Ovary (tissue), 7 donors: ENCODE measurements at regions not wholly inside any gene's neighbourhood (a gene's known extent, or its start where the extent isn't known, plus 50 kb on each side); places are given as distances from the start of the nearest gene placed in this dataset.

Experiments used
- DNase-seq, 5 donors: peaks; one replicate each; pipeline ENCODE4 v3.0.0-alpha.2; 2019 to 2020
- H3K27ac ChIP-seq, 2 donors: fragments of 200-600 bp; one replicate each; pipeline versions ENCODE4 v1.5.1 to v1.8.0; 2019 to 2022
- H3K27me3 ChIP-seq: fragments of 200-600 bp; one replicate; pipeline ENCODE4 v1.8.0; 2022
- H3K36me3 ChIP-seq: fragments of 200-600 bp; sonication (generic); one replicate; pipeline ENCODE4 v1.5.1; 2019
- H3K4me1 ChIP-seq: one replicate; pipeline ENCODE4 v1.8.1; 2013; ENCODE audit warnings: mild to moderate bottlenecking, moderate library complexity; ENCODE audit not compliant: insufficient read depth
- H3K4me3 ChIP-seq: fragments of 200-600 bp; sonication (generic); one replicate; pipeline ENCODE4 v1.5.1; 2017
- H3K9me3 ChIP-seq, 2 donors: fragments of 200-600 bp in 1 of 2; sonication (generic) in 1 of 2; one replicate each; pipeline versions ENCODE4 v1.5.1 to v1.8.1; 2013 to 2019; ENCODE audit warnings: mild to moderate bottlenecking in 1 of 2, moderate library complexity in 1 of 2
- CTCF ChIP-seq, 3 donors: fragments of 450-650 bp in 2 of 3; fragments of 200-600 bp in 1 of 3; IDR thresholded peaks; one replicate each; pipeline versions ENCODE4 v1.5.1 to v1.8.0; 2016 to 2022; ENCODE audit warnings: antibody characterized with exemption in 3 of 3, mild to moderate bottlenecking in 1 of 3
- EP300 ChIP-seq: sonication (generic); formaldehyde crosslinking; IDR thresholded peaks from one replicate; pipeline ENCODE4 v1.6.1; 2017; ENCODE audit warnings: antibody characterized with exemption
- POLR2A ChIP-seq: fragments of 450-650 bp; IDR thresholded peaks from one replicate; pipeline ENCODE4 v1.6.1; 2017; ENCODE audit warnings: antibody characterized with exemption, mild to moderate bottlenecking, moderate library complexity
- WGBS, 3 donors: extraction: QIAGEN DNeasy Blood & Tissue Kit in 1 of 3; methylation state at CpG; one replicate each; pipeline versions ENCODE4 v1.1.5 to v1.1.7; 2013 to 2017; 5-methylcytosine and 5-hydroxymethylcytosine counted together
- intact Hi-C, 4 donors: fragments of 100-400 bp; cut with DNase I; formaldehyde crosslinking; loops; one replicate each; pipeline versions ENCODE4 v1.11.0 to v1.15.1; 2022 to 2023
- donor health status: DM: no; HTN: no; CAD: no; lungs with moderate emphysema.
- donor health status: DM: no; HTN: no; CAD: no.
- donor health status: Bipolar disorder and iron deficiency.
- donor health status: DM: no; HTN: no; CAD: no.
- donor health status: DM: yes; HTN: yes; CAD: no.

DNA sequence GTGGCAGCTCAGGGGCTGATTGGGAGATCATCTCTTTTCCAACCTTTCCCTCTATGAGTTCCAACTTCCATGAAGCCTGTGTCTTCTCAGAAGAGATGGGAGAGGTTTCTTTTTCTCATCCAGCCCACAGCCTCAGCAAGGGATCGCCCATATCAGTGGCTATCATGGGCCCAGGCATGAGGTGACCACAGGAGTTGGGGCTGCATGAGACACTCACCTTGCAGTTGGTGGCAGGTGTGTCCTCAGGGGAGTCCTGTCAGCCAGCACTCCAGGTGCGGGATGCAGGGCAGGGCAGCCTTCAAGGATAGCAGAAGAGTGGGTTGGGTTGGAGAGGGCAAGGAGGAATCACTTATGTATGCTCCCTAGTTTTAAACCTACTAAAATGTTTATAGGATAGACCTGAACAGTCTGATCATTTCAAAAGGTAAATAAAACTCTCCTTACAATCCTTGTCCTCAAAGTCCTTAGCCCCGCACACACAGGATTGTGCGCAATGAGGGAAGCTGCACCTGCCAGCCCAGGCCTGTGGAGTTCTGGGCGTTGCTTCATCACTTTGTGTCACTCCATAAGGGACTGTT, 811.1 kb downstream of the KCNJ18 start:
- DNase-seq = no peak
- no peaks in the 10 kb centered on the region for H3K27me3 ChIP-seq
- WGBS, 3 donors = 59 to 73% (median 71%) methylated on average over 5 of the region's 5 CpGs
- TF ChIP-seq EP300 (no peak), POLR2A (no peak), CTCF (IDR thresholded peaks at IDR 0.05) (no peak)
- H3K4me1 ChIP-seq = no peaks in the 10 kb centered on the region
- H3K4me3 ChIP-seq = no peak overlapping the region
- no peak overlapping the region for H3K27ac ChIP-seq
- intact Hi-C loops = no loop called here
- H3K36me3 ChIP-seq = no peaks in the 10 kb centered on the region
- no peaks in the 10 kb centered on the region for H3K9me3 ChIP-seq

DNA sequence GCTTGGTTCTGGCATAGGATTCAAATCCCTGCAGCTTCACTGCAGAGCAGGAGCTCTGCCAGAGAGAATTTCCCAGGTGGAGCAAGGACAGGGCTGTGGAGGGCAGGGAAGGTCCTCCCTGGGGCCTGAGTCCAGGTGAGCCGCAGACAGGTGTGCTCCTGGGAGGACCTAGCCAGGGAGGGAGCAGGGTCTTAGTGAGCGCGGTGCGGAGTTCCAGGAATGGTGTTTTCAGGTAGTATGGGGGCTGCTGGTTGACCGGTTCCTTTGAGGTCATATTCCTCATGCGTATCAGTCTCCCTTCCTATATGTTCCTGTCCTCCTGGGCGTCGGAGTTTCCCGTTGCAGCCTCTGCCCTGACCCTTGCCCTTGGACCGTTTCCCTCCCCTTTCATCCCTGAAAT, 813.3 kb downstream of the KCNJ18 start:
- H3K4me1 ChIP-seq = no peaks in the 10 kb centered on the region
- no peak for DNase-seq
- no peaks in the 10 kb centered on the region for H3K36me3 ChIP-seq
- H3K27me3 ChIP-seq = no peaks in the 10 kb centered on the region
- H3K4me3 ChIP-seq = no peak overlapping the region
- intact Hi-C loops = no loop called here
- TF ChIP-seq EP300 = no peak
- TF ChIP-seq POLR2A = no peak
- no peak for TF ChIP-seq CTCF (IDR thresholded peaks at IDR 0.05)
- 83% methylated on average over 10 of the region's 10 CpGs for WGBS, 3 donors
- no peaks in the 10 kb centered on the region for H3K9me3 ChIP-seq
- H3K27ac ChIP-seq = no peak overlapping the region

GRCh38 chr17:22506231-22506630, 813.9 kb downstream of the KCNJ18 start:
- intact Hi-C loops = no loop called here
- Histone ChIP-seq H3K36me3 (no peaks in the 10 kb centered on the region), H3K27ac (no peak overlapping the region), H3K4me3 (no peak overlapping the region), H3K4me1 (no peaks in the 10 kb centered on the region), H3K27me3 (no peaks in the 10 kb centered on the region), H3K9me3 (no peaks in the 10 kb centered on the region)
- 77 to 86% (median 80%) methylated on average over 23 of the region's 23 CpGs for WGBS, 3 donors
- DNase-seq = no peak
- TF ChIP-seq CTCF (IDR thresholded peaks at IDR 0.05) (no peak), POLR2A (no peak), EP300 (no peak)

DNA sequence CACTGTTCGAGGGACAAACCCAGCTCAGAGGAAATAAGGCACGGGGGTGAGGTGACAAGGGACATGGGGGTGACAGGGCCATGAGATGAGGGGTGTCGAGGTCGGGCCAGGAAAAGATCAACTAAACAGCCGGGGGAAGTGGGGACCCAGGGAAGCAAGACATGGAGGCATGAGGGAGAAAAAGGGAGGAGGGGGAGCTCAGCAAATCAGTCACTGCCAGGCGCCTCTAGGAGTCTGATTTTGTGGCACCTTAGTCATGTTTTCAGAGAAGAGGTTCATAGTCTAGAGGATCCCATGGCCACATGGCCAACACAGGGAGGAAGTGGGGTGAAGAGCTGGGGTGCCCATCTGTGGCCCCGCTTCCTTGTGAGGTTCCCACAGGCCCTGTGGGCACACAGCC, 814.5 kb downstream of the KCNJ18 start:
- Histone ChIP-seq H3K4me1 (no peaks in the 10 kb centered on the region), H3K36me3 (no peaks in the 10 kb centered on the region), H3K4me3 (no peak overlapping the region), H3K9me3 (no peaks in the 10 kb centered on the region), H3K27ac (no peak overlapping the region), H3K27me3 (no peaks in the 10 kb centered on the region)
- intact Hi-C loops = no loop called here
- DNase-seq = no peak
- WGBS, 3 donors = 68 to 83% (median 78%) methylated on average over 7 of the region's 7 CpGs
- TF ChIP-seq EP300 = no peak
- no peak for TF ChIP-seq CTCF (IDR thresholded peaks at IDR 0.05)
- no peak for TF ChIP-seq POLR2A
